GM21360 (cell line): ENCODE measurements at regions not wholly inside any gene's neighbourhood (a gene's known extent, or its start where the extent isn't known, plus 50 kb on each side); places are given as distances from the start of the nearest gene placed in this dataset.

ENCODE experiments used
- ATAC-seq: cut with Tn5 transposase; IDR thresholded peaks from one replicate; pipeline ENCODE4 v1.9.1; 2021; ENCODE audit warnings: mild to moderate bottlenecking, moderate library complexity; ENCODE audit not compliant: unreplicated experiment

DNA sequence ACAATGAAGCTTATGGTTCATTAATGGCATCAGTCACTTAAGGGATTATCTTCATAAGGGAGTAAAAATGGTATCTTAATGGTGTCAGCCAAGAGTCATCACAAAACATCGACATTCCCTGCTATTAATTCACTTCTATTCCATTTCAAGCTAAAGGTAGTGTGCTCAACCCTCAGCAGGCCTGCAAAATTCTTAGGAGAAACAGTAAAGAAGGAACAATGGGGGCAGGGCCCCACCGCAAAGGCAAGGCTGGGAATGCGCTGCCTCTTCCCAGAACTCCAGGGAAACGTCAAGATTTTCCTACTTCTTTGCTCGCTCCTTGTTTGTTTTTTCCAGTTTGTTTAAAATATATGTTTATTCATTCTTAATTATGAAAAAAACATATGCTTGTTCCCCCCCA lies 187.3 kb upstream of the TSC22D2 start:
- no peak for ATAC-seq

DNA sequence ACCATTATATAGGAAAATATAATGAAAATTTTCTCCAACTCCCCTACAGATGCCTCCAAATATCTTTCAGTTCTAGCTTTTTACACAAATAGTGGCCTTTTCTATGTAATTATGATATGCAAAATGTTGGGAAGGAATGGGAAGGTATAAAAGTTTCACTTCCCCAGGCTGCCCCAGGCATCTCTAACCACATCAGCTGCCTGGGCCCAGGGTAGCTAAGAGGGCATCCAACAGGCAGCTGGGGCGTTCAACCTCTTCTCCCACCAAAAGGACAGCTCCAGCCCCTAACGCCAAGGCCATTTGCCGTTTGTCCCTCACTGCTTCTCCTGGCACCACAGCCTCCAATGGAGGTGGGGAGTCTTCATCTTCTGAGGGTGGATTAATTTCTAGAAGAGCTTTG lies 188.1 kb upstream of the TSC22D2 start:
- ATAC-seq = no peak

DNA sequence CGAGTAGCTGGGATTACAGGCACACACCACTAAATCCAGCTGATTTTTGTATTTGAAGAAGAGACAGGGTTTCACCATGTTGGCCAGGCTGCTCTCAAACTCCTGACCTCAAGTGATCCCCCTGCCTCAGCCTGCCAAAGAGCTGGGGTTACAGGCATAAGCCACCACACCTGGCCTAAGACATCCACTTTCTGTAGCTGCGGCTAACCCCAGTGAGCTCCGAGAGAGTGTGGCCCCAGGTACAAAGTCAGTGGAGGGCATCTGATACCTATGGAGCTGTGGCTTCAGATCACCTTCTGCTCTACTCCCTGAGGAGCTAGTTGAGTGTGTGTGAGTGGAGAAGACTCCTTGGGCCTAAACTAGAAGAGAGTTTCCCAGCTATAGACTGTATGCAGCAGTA lies 189.3 kb upstream of the TSC22D2 start:
- no peak for ATAC-seq

DNA sequence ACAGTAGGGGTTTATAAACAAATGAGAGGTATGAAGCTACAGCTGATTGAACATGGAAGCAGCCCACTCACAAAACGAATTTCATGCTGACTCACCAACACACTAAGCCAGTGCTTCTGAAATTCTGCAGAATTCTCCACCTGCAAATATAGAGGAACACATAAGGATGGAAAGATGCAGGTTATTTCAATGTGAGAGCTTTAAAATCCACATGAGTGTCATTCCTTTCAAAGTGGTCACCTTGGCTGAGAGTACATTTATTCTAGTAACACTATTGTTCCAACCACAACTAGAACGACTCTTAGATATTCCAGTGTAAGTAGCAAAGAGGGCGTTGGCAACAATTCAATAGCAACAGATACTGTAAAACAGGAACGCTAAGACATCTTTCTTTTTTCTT lies 189.9 kb upstream of the TSC22D2 start:
- no peak for ATAC-seq

DNA sequence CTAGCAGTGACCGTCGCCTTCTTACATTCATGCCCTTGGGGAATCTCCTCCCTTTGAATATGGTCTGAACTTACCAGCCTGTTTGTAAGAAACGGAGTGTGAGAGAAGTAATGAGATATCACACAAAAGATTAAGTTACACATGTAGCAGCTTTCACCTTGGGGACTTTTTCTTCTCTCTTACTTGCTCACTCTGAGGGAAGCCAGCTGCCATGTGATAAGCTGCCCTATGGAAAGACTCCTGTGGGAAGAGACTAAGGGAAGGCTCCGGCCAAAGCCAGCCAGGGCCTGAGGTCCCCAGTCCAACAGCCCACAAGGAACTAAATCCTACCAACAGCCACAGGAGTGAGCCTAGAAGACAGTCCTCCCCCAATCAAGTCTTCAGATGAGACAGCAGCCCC lies 190.4 kb upstream of the TSC22D2 start:
- ATAC-seq = no peak

DNA sequence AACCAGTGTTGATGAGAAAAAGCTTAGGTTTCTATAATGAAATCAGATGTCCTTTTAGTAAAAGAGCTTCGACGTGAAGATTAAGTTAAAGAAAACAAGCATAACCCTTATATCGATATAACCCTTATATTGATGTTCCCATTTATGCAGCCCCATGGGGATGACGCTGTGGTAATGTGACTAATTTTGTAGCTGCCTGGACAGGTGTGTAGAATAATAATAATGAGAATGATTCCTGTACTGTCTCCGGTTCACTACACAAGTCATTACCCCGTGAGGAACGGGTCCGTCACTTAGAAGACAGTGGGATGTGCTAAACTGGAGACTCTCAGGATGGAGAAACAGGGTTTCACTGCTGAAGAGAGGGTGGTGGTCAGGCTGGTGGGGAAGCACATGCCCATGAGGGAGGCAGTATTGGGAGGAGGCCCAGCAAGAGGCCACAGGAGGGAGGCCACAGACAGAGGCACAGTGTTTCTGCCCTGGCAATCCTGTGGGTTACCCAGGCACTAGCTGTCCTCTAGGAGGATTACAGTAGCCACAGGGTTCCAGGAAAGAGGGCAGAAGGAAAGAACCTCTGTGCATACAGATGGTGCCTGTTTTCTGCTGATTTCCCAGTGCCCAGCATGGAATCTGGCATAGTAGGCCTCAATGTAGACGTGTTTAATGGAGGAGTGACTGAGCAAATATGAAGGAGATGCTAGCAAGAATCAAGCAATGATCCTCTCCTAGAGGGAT lies 191.1 kb upstream of the TSC22D2 start:
- no peak for ATAC-seq

DNA sequence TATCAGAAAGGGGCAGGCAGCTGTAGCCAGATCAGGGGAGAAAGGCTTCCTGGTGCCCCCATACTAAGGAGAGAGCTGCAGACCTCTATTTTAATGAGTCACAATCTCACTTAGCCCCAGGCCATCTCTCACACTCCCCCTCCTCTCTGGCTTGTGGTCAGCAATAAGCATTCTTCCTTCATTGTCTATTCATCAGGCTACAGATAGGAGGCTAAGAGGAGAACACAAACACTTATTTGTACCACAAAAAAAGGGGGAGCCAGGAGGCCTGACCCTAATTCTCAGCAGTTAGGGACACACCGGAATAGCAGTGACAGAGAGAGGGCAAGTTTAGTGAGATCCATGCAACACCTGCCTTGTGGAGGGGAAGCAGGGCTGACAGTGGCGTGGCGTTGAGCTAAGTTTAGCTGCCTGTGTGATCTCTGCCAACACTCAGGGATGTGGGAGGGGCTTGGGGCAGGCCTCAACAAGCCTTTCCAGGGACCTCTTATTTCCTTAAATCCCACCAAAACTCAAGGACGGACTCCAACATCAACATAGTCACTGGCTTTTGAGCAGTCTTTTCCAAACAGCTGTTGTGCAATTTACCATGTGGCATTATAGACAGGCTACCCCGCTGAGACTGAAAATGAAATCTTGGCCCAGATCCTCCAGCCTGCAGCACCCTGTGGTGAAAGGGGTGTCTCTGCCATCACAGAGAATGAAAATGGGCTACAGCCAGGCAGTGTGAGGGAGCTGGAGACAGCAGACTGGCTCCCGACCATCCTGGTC lies 191.9 kb upstream of the TSC22D2 start:
- ATAC-seq = no peak

DNA sequence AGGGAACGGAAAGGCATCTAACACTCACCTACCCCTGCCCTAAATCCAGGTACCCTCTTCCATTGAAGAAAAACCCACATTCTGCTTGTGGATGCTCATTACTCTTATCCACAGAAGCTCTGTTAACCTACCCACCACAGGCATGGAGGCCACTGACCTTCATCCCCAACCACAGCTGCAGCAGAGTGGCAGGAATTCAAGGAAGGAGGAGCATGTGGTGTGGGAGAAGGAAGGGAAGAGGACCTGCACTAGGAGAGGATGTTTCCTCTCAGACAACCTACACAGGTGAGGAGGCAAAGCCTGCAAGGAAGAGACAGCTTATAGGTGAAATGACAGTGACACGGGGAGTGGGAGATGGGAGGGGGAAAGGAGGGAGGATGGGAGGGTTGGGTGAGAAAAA lies 192.5 kb upstream of the TSC22D2 start:
- ATAC-seq = no peak

DNA sequence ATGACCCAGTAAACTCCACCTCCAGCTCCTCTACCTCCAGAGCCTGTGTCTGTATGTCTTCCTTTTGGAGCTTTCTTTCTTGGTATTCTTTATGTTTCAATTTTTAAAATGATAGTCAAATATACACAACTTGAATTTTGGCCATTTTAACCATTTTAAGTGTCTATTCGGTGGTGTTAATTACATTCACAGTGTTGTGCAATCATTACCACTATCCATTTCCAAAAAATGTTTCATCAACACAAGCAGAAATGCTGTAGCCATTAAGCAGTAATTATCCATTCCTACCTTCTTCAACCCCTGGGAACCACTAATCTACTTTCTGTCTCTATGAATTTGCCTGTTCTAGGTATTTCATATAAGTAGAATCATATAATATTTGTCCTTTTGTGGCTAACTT lies 194.5 kb upstream of the TSC22D2 start:
- ATAC-seq = no peak

DNA sequence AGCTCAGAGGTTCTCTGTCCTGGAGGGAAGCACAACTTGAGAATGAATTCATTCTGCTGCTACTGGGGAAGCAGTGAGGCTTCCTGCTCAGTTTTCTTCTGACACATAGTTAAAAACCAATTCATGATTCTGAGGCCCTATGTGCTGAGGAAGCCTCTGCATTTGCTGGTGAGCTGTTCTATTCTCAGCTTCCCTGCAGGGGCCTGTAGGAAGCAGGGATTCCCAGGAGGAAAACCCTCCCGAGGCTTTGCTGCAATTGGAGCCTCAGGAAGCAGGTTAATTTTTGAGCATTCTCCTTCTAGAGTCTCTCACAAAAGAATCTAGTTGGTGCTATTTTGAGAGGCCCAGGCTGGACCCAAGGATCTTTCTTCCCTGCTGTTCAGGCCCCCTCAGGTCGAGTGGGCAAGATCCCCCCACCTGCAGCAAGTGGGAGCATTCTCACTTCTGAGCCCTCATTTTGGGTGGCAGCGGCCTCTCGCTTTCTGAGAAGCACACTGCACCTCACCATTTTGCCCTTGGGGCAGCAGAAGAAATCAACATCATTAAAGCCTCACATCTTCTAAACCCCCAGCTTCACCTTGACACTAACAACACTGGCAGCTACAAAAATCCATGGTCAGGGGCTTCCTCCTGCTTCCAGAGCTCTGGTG lies 197.5 kb upstream of the TSC22D2 start:
- no peak for ATAC-seq

DNA sequence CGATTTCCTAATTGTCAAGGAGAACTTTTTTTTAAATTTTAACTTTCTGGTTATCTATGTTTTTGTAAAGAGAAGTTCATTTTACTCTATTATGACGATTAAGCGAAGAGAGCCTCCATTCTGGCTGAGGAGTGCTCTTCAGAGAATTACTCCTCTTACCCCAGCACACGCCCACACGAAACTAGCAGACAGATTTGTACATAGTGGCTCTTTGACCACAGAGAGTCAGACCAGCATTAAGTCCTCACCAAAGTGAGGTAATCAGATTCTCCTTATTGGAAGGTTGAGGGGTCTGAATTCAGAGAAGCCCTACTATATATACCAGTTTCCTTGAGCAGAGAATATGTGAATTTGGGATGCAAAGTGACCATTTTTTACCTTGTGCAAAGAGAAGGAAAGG lies 204.8 kb upstream of the TSC22D2 start:
- ATAC-seq = no peak

DNA sequence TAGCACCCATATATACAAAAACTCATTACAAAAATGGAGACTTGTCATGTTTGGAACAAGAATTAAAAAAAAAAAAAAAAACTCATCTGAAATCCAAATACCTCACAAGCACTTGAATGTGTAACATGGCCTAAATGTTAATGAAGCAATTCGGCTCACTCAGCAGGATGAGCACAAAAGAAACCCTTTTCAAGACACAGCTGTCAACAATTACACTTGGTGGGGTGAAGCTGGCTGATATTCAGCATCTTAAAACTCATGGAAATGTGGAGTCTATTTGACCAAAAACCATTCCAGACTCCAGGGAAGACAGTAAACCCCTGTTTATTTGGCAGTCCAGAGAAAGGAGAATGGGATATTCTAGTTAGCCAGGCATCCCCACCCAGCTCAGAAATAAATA lies 205.4 kb upstream of the TSC22D2 start:
- no peak for ATAC-seq

DNA sequence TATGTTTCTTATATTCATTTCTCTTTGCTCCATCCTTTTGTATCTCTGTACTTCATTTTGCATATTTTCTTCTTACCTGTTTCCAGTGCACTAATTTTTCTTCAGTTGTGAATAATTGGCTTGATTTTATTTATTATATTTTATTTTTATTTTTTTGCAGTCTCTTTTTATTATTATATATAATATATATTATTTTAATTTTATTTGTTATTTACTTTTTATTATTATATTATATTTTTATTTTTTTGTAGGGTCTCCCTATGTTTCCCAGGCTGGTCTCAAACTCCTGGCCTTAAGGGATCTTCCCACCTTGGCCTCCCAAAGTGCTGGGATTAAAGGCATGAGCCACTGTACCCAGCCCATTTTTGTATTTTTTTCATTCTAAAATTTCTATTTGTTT lies 213.1 kb upstream of the TSC22D2 start:
- no peak for ATAC-seq

DNA sequence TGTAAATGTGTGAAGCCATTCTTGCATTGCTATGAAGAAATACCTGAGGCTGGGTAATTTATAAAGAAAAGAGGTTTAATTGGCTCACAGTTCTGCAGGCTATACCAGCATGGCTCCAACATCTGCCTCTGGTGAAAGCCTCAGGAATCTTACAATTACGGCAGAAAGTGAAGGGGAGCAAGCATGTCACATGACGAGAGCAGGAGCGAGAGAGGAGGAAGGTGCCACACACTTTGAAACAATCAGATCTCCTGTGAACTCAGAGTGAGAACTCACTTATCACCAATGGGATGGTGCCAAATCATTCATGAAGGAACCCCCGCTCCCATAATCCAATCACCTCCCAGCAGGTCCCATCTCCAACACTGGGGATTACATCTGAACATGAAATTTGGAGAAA lies 213.6 kb upstream of the TSC22D2 start:
- ATAC-seq = no peak

DNA sequence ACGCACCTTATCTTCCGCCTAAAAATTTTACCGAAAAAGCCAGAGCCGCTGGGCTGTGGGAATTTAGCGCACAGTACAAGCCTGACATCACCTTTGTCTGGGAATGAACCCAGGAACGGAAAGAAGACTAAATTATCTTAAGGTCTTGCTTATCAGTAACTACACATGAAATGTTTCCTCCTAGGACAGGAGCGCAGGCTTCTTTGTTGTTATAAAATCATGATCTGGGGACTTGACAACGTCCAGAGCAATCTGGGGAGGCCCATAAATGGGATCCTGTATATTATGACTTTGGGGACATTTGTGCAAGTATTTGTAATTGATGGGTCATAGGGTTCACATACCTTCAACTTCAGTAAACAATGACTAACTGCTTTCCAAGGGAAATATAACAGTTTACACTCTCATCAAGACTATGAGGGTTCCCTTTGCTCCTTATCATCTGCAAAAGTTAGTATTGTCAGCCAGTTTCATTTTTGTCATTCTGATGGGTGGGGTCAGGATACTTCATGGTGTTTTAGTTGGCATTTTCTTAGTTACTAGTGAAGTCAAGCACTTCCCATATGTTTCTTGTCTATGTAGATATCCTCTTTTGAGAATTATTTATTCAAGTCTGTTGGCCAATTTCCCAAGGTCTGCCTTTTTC lies 213.9 kb upstream of the PFN2 start:
- ATAC-seq = peak; percentile 4

DNA sequence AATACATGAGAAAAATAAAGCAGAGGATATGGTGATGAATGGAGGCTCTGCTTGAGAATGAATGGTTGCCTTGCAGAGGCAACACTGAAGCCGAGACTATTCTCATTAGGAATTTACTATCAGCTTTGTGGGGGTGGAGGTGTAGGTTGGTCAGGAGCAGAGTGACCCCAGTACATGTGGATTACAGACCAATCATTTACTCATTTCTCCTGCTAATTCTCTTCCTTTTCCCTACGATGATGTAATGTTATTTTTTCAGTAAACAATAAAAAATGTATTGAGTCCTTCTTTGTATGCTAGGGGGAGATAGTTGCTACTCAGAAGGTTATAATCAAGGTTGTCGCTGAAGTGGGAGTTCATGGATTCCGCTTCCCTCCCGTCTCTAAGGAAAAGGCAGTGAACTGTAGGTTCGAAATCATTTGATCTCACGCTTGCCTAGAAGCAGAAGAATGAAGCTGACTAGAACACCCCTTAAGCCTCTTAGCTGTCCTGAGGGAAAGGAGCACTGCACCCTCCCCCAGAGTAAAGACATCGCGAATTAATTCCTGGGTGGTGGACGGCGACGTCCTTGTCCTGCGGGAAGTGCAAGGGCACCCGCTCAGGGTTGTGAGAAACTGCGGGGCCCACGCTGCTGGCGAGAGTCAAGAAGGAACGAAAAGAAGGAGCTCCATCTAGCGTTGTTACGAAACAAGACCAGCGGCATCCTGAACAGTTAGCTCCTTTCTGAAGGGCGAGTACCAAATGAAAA lies 213.2 kb upstream of the PFN2 start:
- ATAC-seq = peak; percentile 82

DNA sequence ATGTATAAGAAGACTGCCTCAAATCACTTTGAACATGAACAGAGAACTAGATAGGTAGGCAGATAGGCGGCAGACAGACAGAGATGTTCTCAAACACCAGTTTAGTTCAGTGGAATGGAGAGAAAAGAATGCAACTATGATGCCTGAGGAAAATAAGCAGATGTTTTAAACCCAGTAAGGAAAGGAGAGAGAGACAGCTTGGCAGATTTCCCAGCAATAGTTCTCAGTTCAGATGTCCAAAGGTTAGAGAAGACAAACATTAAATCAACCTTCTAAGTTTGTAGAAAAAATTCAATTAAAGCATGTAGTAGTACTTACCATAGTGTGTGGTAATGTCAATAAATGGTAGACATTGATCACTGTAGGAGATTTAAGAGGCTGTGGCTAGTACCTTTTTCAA lies 209.6 kb upstream of the PFN2 start:
- no peak for ATAC-seq

DNA sequence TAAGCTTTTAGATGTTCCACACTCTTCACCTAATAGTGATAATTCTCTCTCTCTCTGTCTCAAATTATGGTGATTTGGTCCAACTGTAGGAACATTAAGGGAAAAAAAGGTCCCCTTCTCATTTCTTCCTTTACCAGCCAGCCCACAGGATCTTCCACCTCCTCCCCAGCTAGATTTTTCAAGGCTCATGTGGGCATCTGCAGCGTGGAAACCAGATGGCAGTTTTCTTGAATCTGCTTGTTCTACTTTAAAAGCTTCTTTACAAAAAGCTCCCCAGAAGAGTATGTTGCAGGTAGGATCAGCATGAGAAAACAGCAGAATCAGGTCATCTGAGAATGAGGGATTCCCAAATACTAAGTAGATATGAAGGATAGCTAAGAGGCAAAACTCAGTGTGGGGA lies 208.6 kb upstream of the PFN2 start:
- no peak for ATAC-seq

DNA sequence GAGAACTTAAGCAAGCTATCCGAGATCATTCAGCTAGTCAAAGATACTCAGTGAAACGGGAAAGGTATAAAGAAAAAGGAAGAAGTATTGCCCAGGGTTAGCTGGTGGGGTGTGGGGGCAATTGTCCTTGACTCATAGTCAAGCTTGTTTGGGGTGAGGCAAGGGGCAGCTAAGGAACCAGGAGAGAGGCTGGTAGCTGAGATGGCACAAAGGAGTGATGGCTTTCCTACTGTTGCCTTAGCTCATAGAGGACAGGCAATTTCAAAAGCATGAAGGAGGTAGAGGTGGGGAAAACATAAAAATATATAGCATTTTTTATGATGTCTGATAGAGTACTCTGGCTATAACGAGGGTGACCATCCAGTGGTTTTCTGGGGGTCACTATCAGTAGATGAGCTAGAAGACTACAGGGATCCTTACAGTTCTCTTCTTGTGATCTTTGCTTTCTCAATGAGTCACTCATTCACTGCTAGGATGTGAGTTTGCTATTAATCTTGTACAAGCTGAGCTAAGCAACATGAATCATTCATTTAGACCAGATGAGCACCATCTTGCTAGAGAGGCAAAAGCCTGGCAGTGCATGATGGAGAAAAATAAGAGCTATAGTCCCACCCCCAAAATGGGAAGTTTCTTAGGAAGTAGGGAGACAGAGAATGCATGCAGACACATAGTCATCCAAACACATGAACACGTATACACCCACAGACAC lies 207.1 kb upstream of the PFN2 start:
- no peak for ATAC-seq

DNA sequence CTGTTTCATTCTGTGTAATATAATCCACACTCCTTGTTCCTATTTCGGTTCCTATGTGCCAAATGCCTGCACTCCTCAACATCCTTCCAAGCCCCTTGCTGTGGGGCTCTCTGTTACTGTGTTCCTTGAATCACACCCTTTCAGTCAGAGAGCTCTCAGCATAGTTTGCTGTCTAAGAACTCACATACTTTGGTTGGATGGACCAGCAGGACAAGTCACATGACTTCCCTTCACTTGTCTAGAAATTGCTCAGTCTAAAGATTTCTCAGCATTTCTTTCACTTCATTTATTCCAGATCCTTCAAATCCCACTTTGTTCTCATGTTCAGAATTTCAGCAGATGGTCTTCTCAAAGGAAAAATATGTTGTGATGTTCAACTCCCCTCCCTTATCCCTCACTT lies 203.5 kb upstream of the PFN2 start:
- ATAC-seq = no peak
